ENCODE measurements at regions not wholly inside any gene's neighbourhood (a gene's known extent, or its start where the extent isn't known, plus 50 kb on each side); places are given as distances from the start of the nearest gene placed in this dataset.

- peak; percentile 23 for DNase-seq
Measured at GRCh38 chr1:94734963-94735901, 84.9 kb upstream of the SLC44A3 start.

DNA sequence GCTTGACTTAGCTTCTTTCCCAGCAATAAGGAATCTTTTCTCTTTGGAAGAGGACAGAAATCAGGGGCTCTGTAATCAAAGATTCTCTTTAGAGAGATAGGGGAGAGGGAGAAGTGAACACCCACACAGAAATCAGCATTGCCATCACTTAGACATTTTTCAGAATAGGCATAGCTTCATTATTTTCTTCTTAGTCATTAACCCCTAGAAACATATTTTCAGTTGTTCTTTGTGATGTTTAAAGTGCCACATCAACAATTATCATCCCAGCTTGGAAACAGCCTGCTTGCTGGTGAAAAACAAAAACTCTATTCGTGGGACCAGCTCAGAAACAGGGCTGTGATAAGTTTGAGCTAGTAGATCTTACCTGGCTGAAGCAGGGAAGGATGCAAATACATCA is 88.3 kb upstream of the SLC44A3 start:
- no peak for DNase-seq

- DNase-seq, result no peak
Measured at GRCh38 chr1:94730450-94730849, 89.7 kb upstream of the SLC44A3 start.

GRCh38 chr1:94729267-94729666 is 90.9 kb upstream of the SLC44A3 start:
- peak; percentile 59 for DNase-seq

GRCh38 chr1:94727846-94728715 is 92.1 kb upstream of the SLC44A3 start:
- DNase-seq, result peak; percentile 44

- no peak for DNase-seq
Measured at GRCh38 chr1:94726981-94727685, 93.0 kb upstream of the SLC44A3 start.

GRCh38 chr1:94725566-94725965 is 94.6 kb upstream of the SLC44A3 start:
- no peak for DNase-seq

DNA sequence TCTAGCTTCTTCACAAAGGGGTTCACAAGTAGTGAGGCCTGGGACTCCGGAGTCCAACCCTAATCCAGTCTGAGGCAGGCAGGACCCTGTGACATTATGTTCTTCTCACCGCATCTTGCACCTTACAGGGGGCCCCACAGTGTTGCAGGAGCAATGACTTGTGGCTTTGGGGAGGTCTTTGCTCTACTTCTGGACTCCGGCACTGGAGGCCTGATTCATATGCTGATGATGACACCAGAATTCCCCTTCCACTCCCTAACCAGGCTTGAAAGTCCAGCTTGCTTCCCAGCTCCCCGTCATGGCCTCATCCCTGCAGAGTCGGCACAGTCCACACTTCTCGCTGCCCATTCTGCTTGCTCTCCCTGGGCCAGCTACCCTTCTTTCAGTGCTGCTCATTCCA is 96.3 kb upstream of the SLC44A3 start:
- DNase-seq, result no peak

- no peak for DNase-seq
Measured at GRCh38 chr1:94723463-94723862, 96.7 kb upstream of the SLC44A3 start.

GRCh38 chr1:94722181-94722580 is 98.0 kb upstream of the SLC44A3 start:
- no peak for DNase-seq

- DNase-seq, result no peak
Measured at GRCh38 chr1:94721240-94721639, 98.9 kb upstream of the SLC44A3 start.

GRCh38 chr1:94719926-94720793 is 100.0 kb upstream of the SLC44A3 start:
- no peak for DNase-seq

DNA sequence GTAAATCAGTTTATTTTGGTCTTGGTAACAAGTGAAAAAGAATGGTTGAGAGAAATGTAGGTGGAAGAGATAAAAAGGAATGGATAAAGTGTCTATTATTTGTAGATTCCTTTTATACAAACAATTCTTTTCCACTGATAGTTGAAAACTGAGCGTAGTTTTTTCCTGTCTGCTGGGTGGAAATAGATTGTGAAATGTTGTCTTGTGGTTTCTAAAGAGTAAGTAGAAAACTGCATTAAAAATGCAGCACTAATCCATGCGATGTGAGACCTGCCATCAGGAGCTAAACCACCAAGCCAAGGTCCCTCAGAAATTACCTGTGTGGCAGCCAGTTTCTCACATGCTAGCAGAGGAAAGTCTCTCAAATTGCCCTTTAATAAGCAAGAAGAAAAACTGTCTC is 103.2 kb upstream of the SLC44A3 start:
- no peak for DNase-seq

- DNase-seq, result no peak
Measured at GRCh38 chr1:94715321-94715720, 104.8 kb upstream of the SLC44A3 start.

DNA sequence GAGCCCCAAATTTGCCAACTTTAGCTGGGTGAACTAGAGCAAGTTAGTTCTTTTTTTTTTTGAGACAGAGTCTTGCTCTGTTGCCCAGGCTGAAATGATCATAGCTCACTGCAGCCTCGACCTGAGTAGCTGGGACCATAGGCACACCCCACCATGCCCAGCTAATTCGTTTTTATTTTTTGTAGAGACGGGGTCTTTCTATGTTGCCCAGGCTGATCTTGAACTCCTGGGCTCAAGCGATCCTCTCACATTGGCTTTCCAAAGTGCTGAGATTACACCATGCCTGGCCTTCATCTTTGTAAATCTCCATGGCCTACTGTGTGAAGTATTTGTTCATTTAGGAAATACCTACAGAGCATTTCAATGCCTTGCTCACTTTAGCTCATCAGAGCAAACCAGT is 105.6 kb upstream of the SLC44A3 start:
- DNase-seq, result no peak

- no peak for DNase-seq
Measured at GRCh38 chr1:94714152-94714551, 106.0 kb upstream of the SLC44A3 start.

GRCh38 chr1:94713472-94714141 is 106.5 kb upstream of the SLC44A3 start:
- DNase-seq, result peak; percentile 75

DNA sequence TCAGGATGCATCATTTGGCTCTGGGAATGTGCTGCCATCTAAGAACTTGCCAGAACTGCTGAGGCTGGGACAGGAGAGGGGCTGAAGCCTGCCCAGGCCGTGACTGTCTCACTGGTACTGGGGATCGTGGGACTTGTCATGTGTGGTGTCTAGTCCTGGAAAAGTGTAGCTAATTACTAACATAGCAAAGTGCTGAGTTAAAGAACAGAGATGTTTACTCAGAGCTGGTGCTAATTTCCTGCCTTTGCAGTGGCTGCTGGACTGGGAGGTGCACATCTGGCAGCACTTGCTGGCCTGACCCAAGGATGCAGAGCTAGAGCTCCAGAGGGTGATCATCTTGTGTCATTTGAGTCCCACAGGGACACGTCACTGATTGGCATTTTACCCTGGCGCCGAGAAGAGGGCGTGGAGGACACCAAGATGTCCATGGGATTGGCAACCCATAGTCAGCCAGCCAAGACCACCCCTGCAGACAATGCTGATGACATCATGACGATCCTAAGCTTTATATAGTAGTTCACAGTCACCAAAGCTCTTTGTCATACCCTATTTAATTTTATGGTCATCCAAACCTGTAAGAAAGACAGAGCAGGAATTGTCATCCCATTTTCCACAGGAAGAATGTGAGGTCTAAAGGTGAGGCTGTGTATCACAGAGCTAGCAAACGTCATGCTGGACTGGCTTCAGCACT is 110.1 kb upstream of the SLC44A3 start:
- no peak for DNase-seq

DNA sequence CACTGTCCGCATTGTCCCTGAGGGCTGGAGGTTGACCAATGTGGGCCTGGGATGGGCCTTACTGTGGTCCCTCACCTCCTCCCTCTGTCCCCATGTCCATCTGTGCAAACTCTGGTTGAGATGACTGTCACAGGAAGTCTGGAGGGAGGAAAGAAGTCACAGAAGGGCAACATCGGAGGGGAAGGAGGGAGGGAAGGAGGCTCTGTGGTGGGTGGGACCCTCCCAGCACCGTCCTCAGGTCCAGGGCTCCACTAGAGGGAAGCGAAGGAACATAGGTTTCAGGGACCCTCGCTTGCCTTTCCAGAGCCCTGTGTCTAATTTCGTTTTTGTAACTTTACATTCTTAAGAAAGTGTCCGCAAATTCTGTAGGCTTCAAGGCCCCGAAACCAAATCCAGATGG is 111.3 kb upstream of the SLC44A3 start:
- no peak for DNase-seq

DNA sequence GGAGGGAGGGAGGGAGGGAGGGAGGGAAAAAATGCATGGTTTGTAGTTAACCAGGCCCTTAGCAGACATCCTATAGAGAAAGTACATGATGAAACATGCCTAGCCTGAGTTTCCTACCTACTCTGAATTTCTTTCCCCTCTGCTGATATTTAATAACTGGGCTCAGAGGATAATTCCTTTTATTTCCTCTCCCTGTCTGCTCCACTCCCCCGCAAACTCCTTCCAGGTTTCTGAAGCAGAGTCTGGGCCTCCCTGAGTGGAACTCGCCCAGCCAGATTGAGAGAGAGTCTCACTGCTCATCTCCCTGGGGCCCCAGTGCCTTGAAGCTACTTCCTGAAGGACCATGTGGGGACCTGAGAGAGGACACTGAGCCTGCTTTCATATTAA is 111.9 kb upstream of the SLC44A3 start:
- no peak for DNase-seq

Data from hindlimb muscle (tissue), 1 donor.